KMS-11 (cell line): ENCODE measurements at regions not wholly inside any gene's neighbourhood (a gene's known extent, or its start where the extent isn't known, plus 50 kb on each side); places are given as distances from the start of the nearest gene placed in this dataset.

Source experiments
- H2AFZ ChIP-seq: fragments of 200-600 bp; sonication (generic); 2 replicates; pipeline ENCODE4 v1.6.1; 2016; ENCODE audit warnings: antibody characterized with exemption, mixed run types, low read depth
- H3K27ac ChIP-seq: fragments of 200-600 bp; sonication (generic); 2 replicates; pipeline ENCODE4 v1.6.1; 2016; ENCODE audit warnings: mild to moderate bottlenecking, mixed run types
- H3K27me3 ChIP-seq: fragments of 200-600 bp; sonication (generic); 2 replicates; pipeline ENCODE4 v1.6.1; 2017; ENCODE audit warnings: mild to moderate bottlenecking, low read depth, mixed run types, moderate library complexity; ENCODE audit not compliant: insufficient read depth
- H3K36me3 ChIP-seq: fragments of 200-600 bp; sonication (generic); 2 replicates; pipeline ENCODE4 v1.6.1; 2017; ENCODE audit warnings: mild to moderate bottlenecking, mixed run types; ENCODE audit not compliant: insufficient read depth
- H3K4me1 ChIP-seq: fragments of 200-600 bp; sonication (generic); 2 replicates; pipeline ENCODE4 v1.6.1; 2016; ENCODE audit warnings: mild to moderate bottlenecking, low read depth, mixed run types; ENCODE audit not compliant: poor library complexity, severe bottlenecking
- H3K4me2 ChIP-seq: fragments of 200-600 bp; sonication (generic); 2 replicates; pipeline ENCODE4 v1.7.0; 2016; ENCODE audit warnings: mild to moderate bottlenecking, mixed run types
- H3K4me3 ChIP-seq: fragments of 200-600 bp; sonication (generic); IDR thresholded peaks from 2 replicates; pipeline ENCODE4 v1.6.1; 2017; ENCODE audit warnings: low read depth, low read length, mixed read lengths; ENCODE audit not compliant: insufficient read depth
- H3K79me2 ChIP-seq: fragments of 200-600 bp; sonication (generic); 2 replicates; pipeline ENCODE4 v1.6.1; 2016; ENCODE audit warnings: low read depth, mixed run types; ENCODE audit not compliant: insufficient read depth
- H3K9ac ChIP-seq: fragments of 200-600 bp; sonication (generic); 2 replicates; pipeline ENCODE4 v1.6.1; 2016; ENCODE audit warnings: mild to moderate bottlenecking, mixed run types
- H4K20me1 ChIP-seq: fragments of 200-600 bp; sonication (generic); 2 replicates; pipeline ENCODE4 v1.6.1; 2016; ENCODE audit warnings: mild to moderate bottlenecking, mixed run types; ENCODE audit not compliant: insufficient read depth
- CTCF ChIP-seq: fragments of 200-600 bp; sonication (generic); conservative IDR thresholded peaks from 2 replicates; pipeline ENCODE4 v1.6.1; 2017; ENCODE audit warnings: low read depth, mild to moderate bottlenecking, antibody characterized with exemption, low read length, moderate library complexity, mixed read lengths

GRCh38 chr15:93307513-93307912 lies 218.5 kb upstream of the RGMA start:
- Histone ChIP-seq H4K20me1 (no peaks in the 10 kb centered on the region), H3K4me2 (no peak overlapping the region), H3K4me1 (no peaks in the 10 kb centered on the region), H3K9ac (no peak overlapping the region), H3K79me2 (no peaks in the 10 kb centered on the region), H3K36me3 (no peaks in the 10 kb centered on the region), H3K4me3 (no peak overlapping the region), H3K27me3 (no peaks in the 10 kb centered on the region), H3K27ac (no peak overlapping the region), H2AFZ (no peak overlapping the region)
- no peak for TF ChIP-seq CTCF

- no peak overlapping the region for H2AFZ ChIP-seq
- H3K4me3 ChIP-seq = no peak overlapping the region
- TF ChIP-seq CTCF = no peak
- H3K9ac ChIP-seq = no peak overlapping the region
- no peaks in the 10 kb centered on the region for H3K27me3 ChIP-seq
- H3K4me1 ChIP-seq = no peaks in the 10 kb centered on the region
- no peaks in the 10 kb centered on the region for H3K79me2 ChIP-seq
- H4K20me1 ChIP-seq = no peaks in the 10 kb centered on the region
- no peak overlapping the region for H3K4me2 ChIP-seq
- H3K27ac ChIP-seq = no peak overlapping the region
- H3K36me3 ChIP-seq = no peaks in the 10 kb centered on the region
These were observed 216.3 kb upstream of the RGMA start for GRCh38 chr15:93305306-93305705.

- no peaks in the 10 kb centered on the region for H3K27me3 ChIP-seq
These were observed 213.2 kb upstream of the RGMA start for GRCh38 chr15:93302080-93302765.

GRCh38 chr15:93300796-93301195 lies 211.8 kb upstream of the RGMA start:
- H3K4me3 ChIP-seq = no peak overlapping the region
- no peak overlapping the region for H3K9ac ChIP-seq
- H3K36me3 ChIP-seq = no peaks in the 10 kb centered on the region
- no peak overlapping the region for H3K27ac ChIP-seq
- no peaks in the 10 kb centered on the region for H3K4me1 ChIP-seq
- no peaks in the 10 kb centered on the region for H4K20me1 ChIP-seq
- H2AFZ ChIP-seq = no peak overlapping the region
- H3K4me2 ChIP-seq = no peak overlapping the region
- H3K79me2 ChIP-seq = no peaks in the 10 kb centered on the region
- no peaks in the 10 kb centered on the region for H3K27me3 ChIP-seq
- TF ChIP-seq CTCF = no peak

More at GRCh38 chr15:93302080-93302765, 213.2 kb upstream of the RGMA start:
- Histone ChIP-seq H4K20me1 (no peaks in the 10 kb centered on the region), H3K27ac (no peak overlapping the region), H3K4me3 (no peak overlapping the region), H2AFZ (no peak overlapping the region), H3K79me2 (no peaks in the 10 kb centered on the region), H3K36me3 (no peaks in the 10 kb centered on the region), H3K9ac (no peak overlapping the region), H3K4me2 (no peak overlapping the region), H3K4me1 (no peaks in the 10 kb centered on the region)
- TF ChIP-seq CTCF = no peak
